GM13977 (cell line): ENCODE measurements at regions not wholly inside any gene's neighbourhood (a gene's known extent, or its start where the extent isn't known, plus 50 kb on each side); places are given as distances from the start of the nearest gene placed in this dataset.

Source experiments
- DNase-seq: peaks from one replicate; pipeline ENCODE4 v3.0.0; 2012; ENCODE audit warnings: low spot score
- in situ Hi-C: fragments of 300-500 bp; cut with MboI; formaldehyde crosslinking; loops from one replicate; pipeline ENCODE4 v1.12.0; 2022; ENCODE audit warnings: low sequenced_read_pairs, low pct_unique_long_range_greater_than_20kb, mixed read lengths, inconsistent platforms; ENCODE audit not compliant: unreplicated experiment
- TF ChIP-seq, protein P1 (sequence below): IDR thresholded peaks from 2 replicates; pipeline ENCODE4 v1.5.1; 2012; ENCODE audit warnings: mild to moderate bottlenecking, control low read depth; ENCODE audit not compliant: insufficient read depth; ENCODE audit errors: extremely low read depth, missing control alignments

DNA sequence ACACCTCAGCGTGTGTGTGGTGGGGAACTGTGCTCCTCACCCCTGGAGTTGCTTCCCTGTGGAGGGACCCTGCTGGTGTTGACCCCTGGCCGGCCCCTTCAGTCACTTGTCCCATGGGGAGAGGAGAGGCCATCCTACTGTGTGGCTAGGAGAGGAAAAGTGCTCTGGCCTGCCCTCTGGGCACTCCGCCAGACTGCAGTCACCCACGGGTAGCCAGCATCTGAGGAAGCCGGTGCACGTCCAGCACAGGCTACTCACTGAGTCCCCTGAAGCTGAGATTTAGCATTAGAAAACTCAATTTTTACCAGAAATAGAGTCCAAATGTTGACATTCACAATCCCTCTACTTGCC lies 211.5 kb upstream of the RAB6C start:
- TF ChIP-seq, protein P1, sequence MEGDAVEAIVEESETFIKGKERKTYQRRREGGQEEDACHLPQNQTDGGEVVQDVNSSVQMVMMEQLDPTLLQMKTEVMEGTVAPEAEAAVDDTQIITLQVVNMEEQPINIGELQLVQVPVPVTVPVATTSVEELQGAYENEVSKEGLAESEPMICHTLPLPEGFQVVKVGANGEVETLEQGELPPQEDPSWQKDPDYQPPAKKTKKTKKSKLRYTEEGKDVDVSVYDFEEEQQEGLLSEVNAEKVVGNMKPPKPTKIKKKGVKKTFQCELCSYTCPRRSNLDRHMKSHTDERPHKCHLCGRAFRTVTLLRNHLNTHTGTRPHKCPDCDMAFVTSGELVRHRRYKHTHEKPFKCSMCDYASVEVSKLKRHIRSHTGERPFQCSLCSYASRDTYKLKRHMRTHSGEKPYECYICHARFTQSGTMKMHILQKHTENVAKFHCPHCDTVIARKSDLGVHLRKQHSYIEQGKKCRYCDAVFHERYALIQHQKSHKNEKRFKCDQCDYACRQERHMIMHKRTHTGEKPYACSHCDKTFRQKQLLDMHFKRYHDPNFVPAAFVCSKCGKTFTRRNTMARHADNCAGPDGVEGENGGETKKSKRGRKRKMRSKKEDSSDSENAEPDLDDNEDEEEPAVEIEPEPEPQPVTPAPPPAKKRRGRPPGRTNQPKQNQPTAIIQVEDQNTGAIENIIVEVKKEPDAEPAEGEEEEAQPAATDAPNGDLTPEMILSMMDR: no peak
- no peak for DNase-seq
- in situ Hi-C loops: no loop called here

DNA sequence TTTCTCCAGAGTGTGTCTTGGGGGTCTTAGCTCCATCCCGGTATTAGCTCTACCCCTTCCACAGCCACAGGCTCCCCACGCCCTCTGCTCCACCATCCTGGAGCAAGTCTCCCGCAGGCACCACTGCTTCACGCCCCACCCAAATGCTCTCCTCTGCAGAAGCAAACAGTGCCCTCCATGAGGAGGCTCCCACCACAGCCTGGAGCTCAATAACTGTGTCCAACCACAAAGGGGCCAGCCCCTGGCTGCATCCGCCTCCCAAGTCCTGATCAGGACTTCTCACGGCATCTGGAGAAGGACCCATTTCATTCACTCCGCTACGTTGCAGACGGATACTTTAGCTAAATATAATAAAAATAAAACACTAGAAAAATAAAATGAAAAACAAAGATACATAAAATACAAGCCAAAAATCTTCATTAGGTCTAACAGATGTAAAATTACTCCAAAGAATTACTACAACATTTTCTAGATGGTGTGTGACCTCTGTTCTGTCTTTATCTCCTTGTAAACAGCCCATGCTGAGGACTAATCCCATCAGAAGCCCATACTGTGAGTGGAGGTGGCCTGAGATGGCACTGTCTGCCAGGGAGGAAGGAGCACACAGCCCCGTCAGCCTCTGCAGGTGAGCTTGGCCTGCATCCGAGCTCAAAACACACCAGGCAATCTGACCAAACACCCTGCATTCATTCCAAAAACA lies 210.8 kb upstream of the RAB6C start:
- in situ Hi-C loops: no loop called here
- TF ChIP-seq, protein P1: no peak
- no peak for DNase-seq

- in situ Hi-C loops: no loop called here
- DNase-seq: no peak
- TF ChIP-seq, protein P1: no peak
Measured at GRCh38 chr2:129769185-129769991, 210.1 kb upstream of the RAB6C start.

DNA sequence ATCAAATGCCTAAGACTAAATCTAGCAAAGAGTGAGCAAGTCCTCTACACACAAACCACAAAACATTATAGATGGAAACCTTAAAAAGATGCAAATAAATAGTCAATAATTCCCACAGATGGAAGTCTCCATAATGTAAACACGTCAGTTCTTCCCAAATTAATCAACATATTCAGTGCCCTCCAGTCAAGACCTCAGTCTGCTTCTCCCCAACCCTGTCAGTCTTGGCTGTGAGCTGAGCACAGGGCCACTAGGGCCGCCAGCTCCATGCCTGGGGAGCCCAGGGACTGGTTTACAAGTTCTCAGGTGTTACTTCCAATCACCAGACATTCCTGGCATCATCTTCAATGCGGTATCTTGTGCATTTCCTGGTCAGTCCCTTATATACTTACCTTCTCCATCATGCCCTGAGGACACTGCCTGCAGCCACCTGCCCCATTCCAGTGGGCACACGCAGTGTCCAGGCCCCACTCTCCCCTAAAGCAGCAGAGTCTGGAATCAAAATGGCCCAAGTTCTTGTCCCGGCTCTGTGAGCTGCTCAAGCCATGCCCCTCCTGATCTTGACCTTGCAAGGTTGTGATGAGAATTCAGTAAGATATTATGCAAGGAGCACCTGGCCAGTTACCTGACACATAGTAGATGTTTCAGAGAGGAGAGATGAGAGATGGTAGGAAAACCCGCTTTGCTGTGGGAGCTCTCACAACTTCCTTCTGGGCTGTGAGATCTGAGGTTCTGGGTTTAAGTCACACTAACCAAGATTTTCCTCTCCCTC lies 207.9 kb upstream of the RAB6C start:
- in situ Hi-C loops: no loop called here

GRCh38 chr2:129772190-129772579 lies 207.3 kb upstream of the RAB6C start:
- TF ChIP-seq, protein P1: no peak
- no peak for DNase-seq
- in situ Hi-C loops: no loop called here

More for the DNA sequence above, 207.9 kb upstream of the RAB6C start:
- TF ChIP-seq, protein P1: no peak
- DNase-seq: no peak

DNA sequence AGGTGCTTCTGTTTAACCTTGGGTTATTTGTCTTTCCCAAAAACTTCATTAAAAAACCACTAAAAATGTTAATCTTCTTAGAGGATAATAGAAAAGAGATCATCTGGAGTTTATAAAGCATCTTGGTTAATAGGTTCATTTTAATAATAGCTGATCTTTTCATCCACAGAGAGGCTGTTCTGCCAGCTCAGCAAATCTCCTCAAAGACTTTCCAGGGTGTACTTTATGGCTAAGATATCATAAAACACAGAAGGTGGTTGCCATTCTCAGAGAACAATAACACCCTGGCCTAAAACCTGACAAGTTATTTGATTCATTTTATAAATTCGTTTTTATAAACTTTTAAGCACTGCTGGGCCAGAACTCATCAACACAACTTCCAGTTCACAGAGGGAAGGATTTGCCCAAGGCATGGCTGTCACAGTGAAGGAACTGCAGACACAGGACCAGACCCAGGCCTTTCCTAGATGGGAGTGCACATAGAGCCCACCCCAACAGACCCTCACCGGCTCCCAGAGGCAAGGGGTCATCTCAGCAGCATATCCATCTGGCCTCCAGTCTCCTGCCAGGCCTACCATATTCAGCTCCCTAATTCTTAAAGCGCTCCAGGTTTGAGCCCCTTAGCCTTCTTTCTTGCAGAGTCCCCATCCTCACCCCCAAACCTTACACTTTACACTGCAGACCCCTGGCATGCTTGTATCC lies 203.4 kb upstream of the RAB6C start:
- no peak for DNase-seq
- TF ChIP-seq, protein P1: no peak
- in situ Hi-C loops: no loop called here
